PC-3 (cell line): ENCODE measurements at regions not wholly inside any gene's neighbourhood (a gene's known extent, or its start where the extent isn't known, plus 50 kb on each side); places are given as distances from the start of the nearest gene placed in this dataset.

Experiments used
- CTCF ChIP-seq: fragments of 300-600 bp; sonication (generic); conservative IDR thresholded peaks from 2 replicates; pipeline ENCODE4 v1.5.1; 2017; ENCODE audit warnings: antibody characterized with exemption, low read depth, mild to moderate bottlenecking, low read length
- EZH2 ChIP-seq: fragments of 300-600 bp; sonication (generic); IDR thresholded peaks from one replicate; pipeline ENCODE4 v1.6.1; 2017; ENCODE audit warnings: antibody characterized with exemption, mild to moderate bottlenecking, low read length; ENCODE audit not compliant: unreplicated experiment

- TF ChIP-seq CTCF (no peak), EZH2 (no peak)
These were observed 304.4 kb downstream of the PREX1 start for GRCh38 chr20:48523191-48523995.
